ENCODE measurements at regions not wholly inside any gene's neighbourhood (a gene's known extent, or its start where the extent isn't known, plus 50 kb on each side); places are given as distances from the start of the nearest gene placed in this dataset.

- no peak overlapping the region for H3K4me2 ChIP-seq (ENCODE audit: low read length)
- TF ChIP-seq CTCF (conservative IDR thresholded peaks at IDR 0.05; ENCODE audit: low read length) (no peak), EZH2phosphoT487 (IDR thresholded peaks at IDR 0.05; ENCODE audit: borderline replicate concordance, low read depth, low read length) (no peak)
Observed at GRCh38 chr11:60647087-60647486, 52.3 kb upstream of the MS4A8 start.

More at GRCh38 chr11:60647087-60647486, 52.3 kb upstream of the MS4A8 start:
- Histone ChIP-seq H3K79me2 (ENCODE audit: insufficient read depth, low read depth, low read length) (no peaks in the 10 kb centered on the region), H3K9me3 (ENCODE audit: low read length) (no peaks in the 10 kb centered on the region), H3K36me3 (ENCODE audit: insufficient read depth, low read length) (no peaks in the 10 kb centered on the region), H3K9me2 (ENCODE audit: insufficient read depth, low read length) (no peaks in the 10 kb centered on the region), H4K20me1 (ENCODE audit: insufficient read depth, low read length) (no peaks in the 10 kb centered on the region), H3K4me3 (ENCODE audit: low read depth, low read length, poor library complexity, severe bottlenecking) (no peak overlapping the region), H3K27ac (ENCODE audit: low read depth, low read length, poor library complexity, severe bottlenecking) (no peak overlapping the region), H2AFZ (ENCODE audit: low read length) (no peak overlapping the region), H3K4me1 (ENCODE audit: insufficient read depth, low read length, poor library complexity, severe bottlenecking) (no peaks in the 10 kb centered on the region)
- BruUV-seq (replicated peaks) = no TSS peak
- intact Hi-C loops (cut with micrococcal nuclease; ENCODE audit: unreplicated experiment) = no loop called here
- CTCF ChIA-PET (ENCODE audit: unreplicated experiment) = no interaction called here
- POLR2A ChIA-PET = no interaction called here
- DNase-seq (ENCODE audit: low spot score) = no peak

Data from OCI-LY7 (cell line).